HUDEP-2 (cell line): ENCODE measurements at regions not wholly inside any gene's neighbourhood (a gene's known extent, or its start where the extent isn't known, plus 50 kb on each side); places are given as distances from the start of the nearest gene placed in this dataset.
A peak's percentile ranks its signal among the peaks of the same experiment; 100 is the strongest.

Source experiments
- DNase-seq, 76 experiments: peaks; one replicate each; lab custom pipeline; 2025; ENCODE audit not compliant: unreplicated experiment in 76 of 76; lab: John Stamatoyannopoulos, UW

DNA sequence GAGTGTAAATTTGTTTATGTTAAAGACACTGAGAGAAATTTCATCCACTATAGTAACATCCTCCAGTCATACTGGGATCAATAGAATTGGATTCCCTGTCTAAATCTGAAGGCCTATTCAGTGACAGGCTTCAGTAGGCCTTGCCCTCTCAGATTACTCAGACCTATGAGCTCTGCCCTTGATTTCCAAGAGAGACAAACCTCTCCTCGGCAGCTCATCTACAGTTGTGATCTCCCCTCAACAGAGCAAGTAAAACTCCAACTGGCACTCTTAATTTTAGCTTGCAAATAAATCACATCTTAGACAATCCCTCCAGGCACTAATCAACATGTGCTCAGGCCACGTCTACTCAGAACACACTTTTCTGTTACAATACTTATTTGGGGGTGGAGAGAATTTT is 1191.4 kb upstream of the PHF14 start:
- no peak for DNase-seq

DNA sequence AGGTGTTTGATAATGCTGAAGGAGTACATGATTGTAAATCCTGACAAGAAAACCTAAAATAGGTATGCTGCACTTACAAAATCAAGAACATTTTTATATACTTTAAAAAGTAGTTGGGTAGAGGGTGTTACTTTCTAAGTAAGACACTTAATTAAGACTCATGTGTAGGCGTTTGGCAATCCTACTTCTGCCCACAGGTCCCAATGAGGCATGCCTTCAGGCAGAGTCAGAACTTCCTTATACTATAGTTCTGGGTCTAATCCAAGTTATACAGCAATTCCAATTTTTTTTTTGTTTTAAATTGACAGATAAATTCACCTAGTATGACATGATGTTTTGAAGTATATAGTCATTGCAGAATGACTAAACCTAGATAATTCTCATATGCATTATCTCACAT is 1188.5 kb upstream of the PHF14 start:
- DNase-seq: no peak

DNA sequence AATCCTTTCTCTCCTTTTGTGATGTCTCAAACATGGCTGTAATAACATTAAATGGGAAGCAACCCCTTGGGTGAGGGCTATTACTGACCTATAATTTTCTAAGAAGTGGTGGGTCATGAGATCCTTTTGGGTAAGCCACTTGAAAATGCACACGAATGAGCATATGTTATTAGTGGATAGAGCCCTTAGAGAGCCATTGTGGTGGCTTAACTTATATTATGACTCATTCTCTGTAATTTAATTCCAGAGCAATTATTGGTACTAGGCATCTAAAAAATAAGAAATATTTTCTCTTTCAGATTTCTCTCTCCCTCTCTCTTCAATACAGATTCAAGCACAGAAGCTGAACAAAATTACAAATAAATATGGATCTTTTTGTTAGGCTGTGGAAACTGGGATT is 1177.4 kb upstream of the PHF14 start:
- DNase-seq: no peak

DNA sequence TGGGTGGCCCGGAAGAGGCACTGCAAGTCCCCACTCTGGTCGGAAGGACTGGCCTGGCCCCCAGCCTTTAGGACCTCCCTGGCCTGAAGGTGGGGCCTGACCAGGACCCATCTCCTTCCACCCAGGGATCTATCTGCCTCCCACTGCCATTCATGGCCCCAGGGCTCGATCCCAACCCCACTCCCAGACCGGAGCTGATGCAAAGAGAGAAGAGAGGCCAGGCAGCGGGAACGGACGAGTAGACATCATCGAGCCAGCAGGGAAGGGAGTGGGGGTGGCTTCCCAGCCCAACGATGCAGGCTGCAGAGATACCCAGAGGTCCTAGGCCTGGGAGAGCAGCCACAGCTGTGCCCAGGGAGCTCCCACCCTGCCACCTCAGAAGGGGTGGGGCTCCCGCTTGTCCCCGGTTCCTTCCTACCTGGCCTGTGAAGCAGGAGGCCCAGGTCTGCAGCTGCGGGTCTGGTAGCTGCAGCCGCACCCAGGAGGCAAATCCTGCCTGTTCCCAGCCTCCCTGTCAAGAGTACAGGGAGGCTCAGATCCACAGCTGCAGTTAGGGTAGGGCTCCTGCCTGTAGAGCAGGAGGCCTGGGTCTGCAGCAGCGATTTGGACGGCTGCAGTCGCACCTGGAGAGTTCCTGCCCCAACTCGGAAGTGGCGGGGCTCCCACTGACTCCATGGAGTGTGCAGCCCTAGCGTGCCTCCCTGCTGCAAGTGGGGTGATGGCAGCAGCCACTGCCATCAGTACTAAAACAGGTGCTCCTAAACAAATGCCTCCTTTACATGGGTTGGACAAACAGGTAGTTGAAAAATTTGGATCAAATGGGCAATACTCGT is 1151.0 kb upstream of the PHF14 start:
- no peak for DNase-seq

DNA sequence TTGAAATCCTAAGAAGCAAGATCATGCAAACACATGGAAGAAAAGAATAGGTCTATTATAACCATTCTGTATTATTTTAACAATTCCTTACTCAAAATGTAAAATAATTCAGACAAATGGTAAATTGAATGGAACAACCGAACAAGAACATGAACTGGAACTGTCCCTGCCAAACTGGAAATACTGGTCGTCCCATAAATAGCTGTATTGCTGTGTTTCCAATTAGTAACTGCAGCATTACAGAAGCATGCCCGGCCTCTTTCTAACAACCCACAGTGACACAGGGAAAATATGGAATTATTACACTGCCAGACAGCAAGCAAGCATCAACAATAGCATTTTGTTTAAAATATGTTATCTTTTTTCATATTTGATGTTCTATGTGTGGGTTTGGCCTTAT is 1138.5 kb upstream of the PHF14 start:
- no peak for DNase-seq

DNA sequence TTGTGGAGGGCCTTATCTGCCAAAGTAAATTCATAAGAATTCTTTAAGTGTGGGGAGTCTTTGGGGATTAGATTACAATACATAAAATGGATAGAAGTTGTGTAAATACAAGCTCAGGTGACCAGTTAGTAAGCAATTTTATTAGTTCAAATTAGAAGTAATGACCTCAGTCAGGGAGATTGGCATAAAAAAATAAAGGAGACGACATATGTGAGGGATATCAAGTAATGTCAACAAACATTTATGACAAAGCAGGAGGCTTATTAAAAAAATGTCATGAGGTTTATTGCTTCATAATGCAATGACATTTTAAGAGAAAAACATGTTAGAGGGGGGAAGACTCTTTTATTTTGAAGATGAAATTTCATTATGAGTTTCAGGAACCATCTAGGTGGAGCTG is 1137.0 kb upstream of the PHF14 start:
- no peak for DNase-seq

DNA sequence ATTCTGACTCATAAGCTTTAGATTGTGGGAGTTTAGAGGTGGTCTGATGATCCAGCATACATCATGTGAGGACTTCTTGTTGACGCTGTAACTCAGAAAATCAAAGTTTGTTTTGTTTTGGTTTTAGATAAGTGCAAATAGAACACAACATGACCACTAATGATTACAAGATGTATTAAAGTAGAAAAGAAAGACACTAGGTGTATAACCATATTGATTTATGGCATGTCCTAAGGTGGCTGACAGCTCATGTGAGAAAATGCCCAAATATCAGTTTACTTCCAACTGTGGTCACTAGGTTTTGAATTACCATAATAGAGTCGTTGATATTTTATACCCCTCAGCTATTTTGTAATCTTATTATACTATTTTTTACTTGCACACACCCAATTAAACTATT is 1131.4 kb upstream of the PHF14 start:
- no peak for DNase-seq

DNA sequence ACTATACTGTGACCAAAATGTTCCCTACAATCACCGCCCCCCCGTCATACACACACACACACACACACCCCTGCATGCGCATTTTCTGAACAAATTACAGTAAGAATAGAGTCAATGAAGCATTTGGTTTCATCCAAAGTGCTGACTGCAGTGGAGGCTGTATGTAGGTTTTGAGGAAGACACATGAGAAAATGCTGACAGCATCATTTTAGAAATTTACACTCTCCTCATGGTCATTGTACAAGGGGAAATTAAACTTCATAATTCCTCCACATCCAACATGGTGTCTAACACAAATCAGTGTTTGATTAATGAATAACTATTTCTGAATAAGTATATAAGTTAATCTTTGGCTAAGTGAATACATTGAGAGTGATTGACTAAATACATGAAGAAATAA is 1126.8 kb upstream of the PHF14 start:
- DNase-seq: no peak

DNA sequence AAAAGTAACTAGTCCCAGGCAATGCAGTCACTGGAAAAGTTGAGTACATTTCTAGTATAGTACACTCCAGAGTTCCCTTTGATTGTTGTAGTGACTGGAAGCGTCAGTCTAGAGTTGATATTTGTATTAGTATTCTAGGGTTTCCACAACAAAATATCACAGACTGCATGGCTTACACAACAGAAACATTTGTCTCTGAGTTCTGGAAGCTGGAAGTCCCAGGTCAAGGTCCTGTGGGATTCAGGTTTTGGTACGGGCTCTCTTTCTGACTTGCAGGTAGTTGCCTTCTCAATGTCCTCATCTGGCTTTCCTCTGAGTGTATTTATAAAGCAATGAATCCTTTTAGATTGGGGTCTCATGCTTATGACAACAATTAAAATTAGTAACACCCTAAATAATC is 1119.1 kb upstream of the PHF14 start:
- DNase-seq: no peak

DNA sequence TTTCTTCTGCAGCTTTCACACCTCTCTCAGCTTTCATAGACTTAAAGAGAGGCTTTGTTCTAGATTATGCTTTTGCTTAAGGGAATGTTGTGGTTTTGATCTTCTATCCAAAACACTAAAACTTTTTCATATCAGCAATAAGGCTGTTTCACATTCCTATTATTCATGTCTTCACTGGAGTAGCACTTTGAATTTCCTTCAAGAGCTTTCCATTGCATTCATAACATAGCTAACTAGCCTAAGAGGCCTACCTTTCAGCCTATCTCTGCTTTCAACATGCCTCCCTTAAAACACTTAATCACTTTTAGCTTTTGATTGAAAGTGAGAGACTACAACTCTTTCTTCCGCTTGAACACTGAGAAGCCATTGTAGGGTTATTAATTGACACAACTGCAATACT is 1117.0 kb upstream of the PHF14 start:
- no peak for DNase-seq

DNA sequence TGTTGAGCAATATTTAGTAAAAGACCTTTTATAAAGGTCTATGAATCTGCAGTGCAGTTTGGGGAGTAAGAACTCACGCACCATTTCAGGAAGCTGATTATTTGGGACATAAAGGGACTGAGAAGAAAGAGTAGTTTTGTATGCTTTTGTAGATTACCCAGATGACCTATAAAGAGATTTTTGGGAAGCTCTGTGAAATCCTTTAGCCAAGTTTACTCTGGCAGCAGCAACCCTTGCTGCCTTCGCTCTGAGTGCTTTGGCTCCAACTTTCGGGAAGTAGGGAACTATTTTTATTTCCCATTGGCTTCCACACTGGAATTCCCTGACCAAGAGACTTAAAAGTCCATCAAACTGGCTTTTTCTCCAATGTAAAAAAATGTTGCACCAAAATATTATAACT is 1110.1 kb upstream of the PHF14 start:
- DNase-seq: no peak

DNA sequence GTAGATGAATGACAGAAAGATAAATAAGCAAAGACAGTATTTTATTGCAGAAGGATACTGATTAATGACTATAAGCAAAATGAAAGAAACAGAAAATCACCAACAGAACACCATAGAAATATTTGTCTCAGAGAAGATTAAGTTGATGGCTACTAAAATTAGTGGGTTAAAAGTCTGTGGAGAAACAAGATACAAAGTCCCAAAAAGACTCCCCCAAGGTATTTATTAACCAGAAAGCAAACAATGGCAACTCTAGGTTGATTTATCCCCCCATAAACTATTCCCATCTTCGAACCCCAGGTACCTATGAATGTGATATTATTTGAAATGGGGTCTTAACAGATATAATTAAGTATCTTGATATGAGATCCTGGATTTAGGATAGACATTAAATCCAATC is 1104.5 kb upstream of the PHF14 start:
- DNase-seq: no peak

DNA sequence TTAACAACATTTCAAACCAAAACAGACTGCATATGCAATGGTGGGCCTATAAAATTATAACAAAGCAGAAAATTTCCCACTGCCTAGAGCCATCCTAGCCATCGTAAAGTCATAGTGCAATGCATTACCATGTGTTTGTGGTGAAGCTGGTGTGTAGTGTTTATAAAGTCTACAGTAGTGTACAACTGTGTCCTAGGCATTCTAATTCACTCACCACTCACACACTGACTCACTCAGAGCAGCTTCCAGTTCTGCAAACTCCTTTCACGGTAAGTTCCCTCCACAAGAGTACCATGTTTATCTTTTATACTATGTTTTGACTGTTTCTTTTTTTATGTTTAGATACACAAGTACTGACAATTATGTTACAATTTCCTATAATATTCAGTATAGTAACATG is 1104.1 kb upstream of the PHF14 start:
- no peak for DNase-seq

DNA sequence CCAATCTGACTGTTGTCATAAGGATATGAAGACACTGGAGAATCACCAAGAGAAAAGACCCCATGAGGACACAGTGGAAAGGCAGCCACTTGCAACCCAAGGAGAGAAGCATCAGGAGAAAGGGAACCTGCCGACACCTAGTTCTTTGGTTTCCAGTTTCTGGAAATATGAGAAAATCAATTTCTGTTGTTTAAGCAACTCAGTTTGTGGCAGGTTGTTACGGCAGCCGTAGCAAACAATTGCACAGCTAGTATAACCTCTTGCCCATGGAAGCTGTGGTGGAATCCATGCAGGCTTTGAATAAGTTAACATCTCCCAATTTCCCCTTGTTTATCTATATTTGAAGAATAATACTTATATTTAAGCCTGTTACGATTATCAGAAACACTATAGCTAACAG is 1103.0 kb upstream of the PHF14 start:
- DNase-seq: no peak

DNA sequence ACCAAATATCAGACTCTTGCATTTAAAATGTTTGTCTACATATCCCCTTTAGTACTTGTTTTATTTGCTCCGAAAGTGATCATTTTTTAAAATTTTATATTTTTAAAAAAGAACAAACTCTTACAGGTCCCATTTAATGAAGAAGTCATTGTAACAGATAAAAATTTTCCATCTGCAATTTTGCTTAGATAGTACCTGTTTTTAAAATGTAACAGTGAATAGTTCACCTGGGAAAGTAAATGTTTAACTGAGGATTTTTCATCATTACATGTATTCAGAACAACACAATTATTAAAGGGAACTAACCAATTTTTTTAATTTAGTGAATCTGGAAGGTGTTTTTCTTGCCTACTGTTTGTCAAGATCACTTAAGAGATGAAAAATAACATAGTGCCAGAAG is 1099.5 kb upstream of the PHF14 start:
- no peak for DNase-seq

DNA sequence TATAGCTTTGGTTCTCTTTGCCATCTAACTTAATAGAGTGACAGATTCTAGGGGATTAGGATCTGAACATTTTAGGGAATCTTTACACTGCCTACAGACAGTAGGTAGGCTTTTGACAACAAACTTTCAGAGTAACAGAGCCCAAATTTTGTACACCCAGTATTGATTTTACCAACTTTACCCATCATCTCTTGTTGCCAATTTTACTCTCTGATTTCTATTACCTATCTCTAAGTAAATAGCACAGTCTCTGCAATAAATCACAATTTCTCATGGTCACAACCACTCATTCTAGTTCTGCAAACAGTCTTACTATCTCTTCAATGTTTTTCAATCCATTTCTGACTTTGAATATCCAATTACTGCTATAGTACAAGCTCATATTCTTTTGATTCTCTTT is 1097.6 kb upstream of the PHF14 start:
- no peak for DNase-seq

DNA sequence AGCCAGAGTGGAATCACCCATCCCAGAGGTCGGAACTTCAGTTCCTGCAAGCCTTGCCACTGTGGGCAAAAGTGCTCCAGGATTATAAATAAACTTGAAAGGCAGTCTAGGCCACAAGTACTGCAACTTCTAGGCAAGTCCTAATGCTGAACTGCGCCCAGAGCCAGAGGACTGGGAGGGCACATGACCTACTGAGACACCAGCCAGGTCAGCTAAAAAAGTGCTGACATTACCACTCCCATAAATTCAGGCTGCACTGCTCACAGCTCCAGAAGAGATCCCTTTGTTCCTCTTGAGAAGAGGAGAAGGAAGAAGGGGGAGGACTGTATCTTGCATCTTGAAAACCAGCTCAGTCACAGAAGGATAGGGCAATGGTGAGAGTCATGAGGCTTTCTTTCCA is 1084.1 kb upstream of the PHF14 start:
- no peak for DNase-seq

DNA sequence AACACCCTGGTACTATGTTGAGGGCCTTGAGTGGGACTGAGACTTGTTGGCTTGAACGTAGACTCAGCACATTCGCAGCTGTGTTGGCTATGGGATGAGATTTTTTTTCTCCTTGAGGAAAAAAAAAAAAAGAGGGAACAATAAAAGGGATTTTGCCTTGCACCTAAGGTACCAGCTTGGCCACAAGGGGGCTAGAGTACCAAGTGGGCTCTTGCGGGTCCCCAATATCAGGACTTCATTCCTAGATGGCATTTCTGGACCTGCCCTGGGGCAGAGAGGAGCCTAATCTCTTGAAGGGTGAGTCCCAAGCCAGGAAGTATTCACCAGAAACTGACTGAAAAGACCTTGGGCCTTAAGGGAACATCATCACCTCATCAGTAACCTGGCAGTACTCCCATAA is 1083.6 kb upstream of the PHF14 start:
- DNase-seq: no peak

DNA sequence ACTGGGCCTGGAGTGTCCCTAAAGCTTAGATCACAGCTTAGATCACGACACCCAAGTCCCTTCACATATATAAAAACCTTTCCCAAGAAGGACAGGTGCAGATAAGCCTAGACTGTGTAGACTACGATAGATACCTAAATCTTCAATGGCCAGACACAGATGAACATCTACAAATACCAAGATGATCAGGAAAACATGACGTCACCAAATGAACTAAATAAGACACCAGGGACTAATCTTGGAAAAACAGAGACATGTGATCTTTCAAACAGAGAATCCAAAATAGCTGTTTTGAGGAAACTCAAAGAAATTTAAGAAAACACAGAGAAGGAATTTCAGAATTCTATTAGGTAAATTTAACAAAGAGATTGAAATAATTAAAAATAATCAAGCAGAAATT is 1082.6 kb upstream of the PHF14 start:
- DNase-seq: no peak

DNA sequence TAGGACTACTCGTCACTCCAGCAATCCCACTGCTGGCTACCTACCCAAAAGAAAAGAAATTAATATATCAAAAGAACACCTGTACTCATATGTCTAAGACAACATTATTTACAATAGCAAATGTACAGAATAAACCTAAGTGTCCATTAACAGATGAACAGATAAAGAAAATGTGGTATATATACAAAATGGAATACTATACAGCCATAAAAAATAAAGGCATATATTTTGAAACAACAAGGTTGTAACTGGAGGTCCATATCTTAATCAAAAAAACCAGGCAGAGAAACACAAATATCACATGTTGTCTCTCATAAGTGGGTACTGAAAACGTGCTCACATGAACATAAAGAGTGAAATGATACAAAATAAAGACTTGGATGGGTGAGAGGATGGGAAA is 1073.3 kb upstream of the PHF14 start:
- DNase-seq: no peak

DNA sequence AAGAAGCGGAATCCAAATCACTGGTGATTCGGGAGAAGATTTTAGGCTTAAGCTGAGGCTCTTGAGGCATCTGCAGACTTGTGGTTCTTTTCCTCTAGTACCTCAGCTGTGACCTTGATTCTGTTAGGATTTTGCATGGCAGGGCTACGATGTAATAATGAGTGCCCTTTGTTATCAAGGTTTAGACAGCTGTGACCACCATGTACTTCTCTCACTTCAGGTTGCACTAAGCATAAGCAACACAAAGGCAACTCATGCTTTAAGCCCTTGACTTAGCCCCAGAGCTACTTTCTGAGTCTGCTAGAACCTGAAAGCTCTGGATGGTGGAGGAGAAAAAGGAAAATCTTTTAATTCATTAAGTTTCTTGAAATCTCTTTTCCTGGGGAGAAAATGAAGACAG is 1052.3 kb upstream of the PHF14 start:
- no peak for DNase-seq

DNA sequence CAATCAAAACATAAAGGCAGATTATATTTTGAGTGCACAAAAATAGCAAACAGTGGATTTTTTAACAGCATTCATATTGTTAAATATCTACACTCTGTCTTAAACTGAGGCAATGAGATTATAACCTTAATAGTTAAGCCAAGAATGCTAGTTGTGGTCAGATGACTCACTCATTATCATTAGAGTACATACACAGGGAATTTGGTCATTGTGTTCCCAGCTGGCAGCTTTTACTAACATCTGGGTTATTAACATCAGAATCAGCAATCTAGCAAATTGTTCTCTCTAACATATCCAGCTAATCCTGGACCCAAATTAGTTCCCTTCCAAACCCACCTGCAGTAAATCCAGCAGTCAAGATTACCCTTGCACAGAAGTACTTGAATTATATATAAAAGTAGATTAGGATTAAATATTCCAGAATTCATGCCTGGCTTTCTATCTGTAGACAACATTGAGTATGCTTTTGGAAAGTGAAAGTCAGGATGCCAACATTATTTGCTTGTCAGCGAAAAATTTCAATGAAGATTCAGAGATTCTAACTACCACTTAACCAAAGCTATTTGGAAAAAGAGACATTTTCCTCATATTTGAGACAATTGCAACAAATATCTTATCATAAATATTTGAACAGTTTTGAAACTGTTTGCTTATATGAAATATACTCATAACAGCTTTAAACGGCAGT is 1035.6 kb upstream of the PHF14 start:
- peak in 2 of 76 experiments; percentile 40 to 44 for DNase-seq
